GM18861 (cell line): ENCODE measurements at regions not wholly inside any gene's neighbourhood (a gene's known extent, or its start where the extent isn't known, plus 50 kb on each side); places are given as distances from the start of the nearest gene placed in this dataset.

Experiments used
- ATAC-seq: cut with Tn5 transposase; IDR thresholded peaks from one replicate; pipeline ENCODE4 v1.9.1; 2021; ENCODE audit not compliant: unreplicated experiment

DNA sequence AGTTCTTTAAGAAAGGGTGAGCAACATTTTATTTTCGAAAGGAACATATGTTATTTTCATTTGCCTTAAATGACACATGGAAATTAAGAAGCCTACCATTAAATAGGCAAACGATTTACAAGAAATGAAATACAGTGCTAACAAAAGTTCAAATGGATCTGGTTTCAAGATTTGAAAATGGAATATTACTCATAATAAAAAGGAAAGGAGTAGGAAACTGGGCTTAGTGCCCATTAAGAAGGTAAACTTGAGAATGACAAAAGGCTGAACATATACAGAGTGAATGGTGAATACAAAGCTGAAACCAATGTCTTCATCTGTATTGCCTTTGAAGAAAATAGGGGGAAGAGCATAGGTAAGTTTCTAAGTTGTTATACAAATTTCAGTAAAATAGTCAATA, 974.2 kb upstream of the C9orf72 start:
- ATAC-seq = no peak

DNA sequence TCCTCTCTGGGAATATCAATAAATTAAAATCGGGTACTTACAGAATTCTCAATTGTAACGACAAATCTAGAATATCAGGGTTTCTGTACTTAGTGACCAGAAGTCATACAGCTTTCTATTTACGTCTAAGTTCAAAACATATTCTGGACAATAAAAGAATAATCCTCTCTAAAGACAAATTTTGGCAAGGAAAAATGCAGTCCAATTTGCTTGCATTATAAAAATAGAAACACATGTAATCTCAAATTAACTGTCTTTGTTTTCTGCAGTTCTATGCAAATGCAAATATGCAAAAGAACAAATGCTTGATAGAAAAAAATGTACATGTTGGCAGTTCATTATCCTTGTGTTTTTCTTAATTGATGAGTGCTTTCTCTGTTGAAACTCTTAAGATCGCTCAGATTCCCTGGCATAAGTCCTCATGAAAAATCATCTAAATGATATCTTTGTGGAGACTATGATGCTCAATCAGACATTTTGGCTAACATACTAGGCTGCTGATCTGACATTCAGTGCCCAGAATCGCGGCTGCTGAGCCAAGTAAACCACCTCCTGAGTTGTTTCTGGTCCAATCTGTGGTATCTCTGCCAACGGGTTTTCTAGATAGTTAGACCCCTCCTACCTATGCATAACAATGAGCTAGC, 990.1 kb upstream of the C9orf72 start:
- ATAC-seq = no peak

DNA sequence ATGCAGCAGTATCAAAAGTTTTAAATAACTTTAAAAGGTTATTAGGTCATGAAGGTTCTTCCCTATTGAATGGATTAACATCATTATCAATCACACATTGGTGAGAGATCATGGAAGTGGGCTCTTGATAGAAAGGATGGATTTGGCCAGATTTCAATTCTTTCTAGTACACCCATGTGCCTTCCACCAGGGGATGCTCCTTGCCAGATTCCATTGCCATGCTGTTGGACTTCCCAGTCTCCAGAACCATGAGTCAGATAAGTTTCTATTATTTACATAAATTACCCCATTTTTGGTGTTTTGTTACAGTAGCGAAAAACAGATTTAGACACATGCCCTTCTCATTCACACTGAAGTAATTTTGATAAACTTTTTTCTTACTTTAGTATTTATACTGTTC, 1010.6 kb upstream of the C9orf72 start:
- no peak for ATAC-seq

DNA sequence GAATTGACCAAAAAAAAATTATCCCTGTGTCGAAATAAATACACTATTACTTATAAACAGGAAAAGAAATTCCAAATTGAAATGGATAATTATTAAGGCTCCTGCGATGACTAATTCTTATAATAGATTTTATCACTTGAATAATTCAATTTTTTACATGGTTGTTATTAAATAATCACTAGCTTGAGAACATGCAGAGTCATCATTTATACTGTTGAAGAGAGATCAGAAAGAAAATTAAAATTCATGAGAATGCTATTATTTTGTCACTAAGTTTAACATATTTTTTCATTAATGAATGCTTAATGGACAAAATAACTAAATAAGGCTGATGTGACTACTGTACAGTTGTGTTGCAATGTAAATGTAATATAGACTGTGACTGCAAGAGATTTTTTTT, 1011.3 kb upstream of the C9orf72 start:
- ATAC-seq = no peak

DNA sequence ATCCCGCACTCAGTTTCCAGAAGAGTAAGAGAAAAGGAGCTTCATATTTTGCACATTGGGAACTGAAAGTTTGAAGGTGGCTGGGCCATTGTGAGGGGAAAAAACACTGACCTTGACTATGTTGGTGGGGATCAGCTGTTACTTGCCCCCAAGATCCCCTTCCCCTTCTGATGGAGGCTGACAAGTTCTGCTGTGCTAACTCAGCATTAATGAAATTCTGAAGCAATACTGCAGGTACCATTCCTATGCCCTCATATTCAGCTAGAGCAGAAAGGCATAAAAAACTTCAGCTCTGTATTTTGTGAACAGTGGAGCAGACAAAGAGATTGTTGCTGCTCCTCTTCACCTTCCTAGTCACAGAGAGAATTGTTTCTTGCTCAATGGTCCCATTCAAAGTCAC, 1013.8 kb upstream of the C9orf72 start:
- ATAC-seq = no peak

DNA sequence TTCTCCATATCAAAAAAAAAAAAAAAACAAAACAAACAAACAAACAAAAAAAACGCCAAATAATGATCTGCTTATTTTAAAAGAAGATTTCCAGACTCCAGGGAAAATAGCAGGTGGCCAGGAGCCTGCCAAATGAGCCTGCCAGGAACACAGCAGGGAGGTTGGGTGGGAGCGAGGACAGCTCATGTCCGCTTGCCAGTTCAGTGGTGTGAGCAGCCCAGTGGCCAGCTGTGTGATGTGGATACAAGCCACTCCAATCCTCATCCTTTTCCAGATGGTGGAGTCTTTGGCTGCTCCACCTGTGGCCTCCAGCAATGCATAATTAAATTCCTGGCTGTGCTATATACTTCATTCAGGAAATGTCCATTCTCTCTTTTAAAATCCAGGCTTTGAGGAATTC, 1025.1 kb upstream of the C9orf72 start:
- no peak for ATAC-seq

DNA sequence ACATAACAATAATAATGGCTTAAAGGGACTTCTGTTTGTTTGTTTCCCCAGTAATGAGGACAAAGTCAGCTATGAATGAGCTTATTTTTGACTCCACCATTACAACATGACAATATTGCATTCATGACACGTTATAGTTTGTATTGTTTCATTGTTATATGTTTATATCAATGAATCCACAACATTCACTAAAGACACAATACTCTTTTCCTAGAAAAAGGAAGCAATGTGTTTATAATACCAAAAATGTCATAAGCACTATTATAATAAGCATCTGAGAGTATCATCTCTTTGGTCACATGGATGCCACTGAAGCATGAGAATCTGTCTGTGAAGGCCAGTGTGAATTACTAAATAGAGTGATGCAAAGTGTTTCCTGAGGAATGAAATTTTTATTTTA, 1026.9 kb upstream of the C9orf72 start:
- ATAC-seq = no peak

DNA sequence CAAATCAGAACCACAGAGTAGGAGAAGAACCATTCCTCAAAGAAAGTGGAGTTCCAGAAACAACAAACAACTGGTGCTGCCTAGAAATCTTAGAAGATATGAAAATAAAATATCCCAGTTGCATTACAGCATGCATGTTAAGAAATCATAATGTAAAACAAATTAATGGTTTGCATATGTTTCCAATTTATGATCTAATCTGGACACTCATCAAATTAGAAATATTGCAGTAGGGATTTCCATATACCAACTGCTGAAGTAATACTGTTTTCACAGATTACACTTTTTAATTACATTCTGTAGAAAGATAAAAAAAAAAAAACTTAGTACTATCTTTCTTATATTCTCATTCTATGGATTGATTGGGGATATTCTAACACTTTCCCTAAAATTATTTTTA, 1034.6 kb upstream of the C9orf72 start:
- ATAC-seq = no peak

DNA sequence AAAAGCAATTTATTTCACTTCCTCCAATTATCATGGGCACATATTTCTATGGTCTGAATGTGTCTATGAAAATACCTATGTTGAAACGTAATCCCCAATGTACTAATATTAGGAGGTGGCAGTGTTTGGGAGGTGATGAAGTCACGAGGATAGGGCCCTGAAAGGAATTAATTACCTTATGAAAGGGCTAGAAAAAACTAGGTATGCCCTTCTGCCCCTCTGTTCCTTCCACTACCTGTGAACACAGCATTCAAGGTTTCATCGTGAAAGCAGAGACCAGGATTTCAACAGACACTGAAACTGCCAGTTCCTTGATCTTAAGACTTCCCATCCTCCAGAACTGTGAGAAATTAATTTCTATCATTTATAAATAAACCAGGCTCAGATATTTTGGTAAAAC, 1037.1 kb upstream of the C9orf72 start:
- ATAC-seq = no peak

DNA sequence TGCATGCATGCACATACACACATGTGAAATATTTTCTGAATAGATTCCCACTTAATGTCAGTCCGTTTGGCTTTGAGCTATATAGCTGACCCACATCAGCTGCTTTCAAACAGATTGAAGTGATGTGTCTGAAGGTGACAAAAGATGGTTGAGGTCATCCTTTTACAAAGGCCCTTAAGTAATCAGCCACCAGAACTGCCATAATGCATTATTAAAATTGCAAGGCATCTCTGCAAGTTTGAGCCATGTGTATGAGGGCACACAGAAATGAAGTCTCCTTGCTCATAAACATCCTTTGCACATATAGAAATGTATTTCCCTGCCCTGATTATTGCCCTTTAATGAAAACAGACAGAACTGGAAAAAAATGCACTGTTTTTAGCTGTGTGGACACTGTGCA, 1043.0 kb upstream of the C9orf72 start:
- no peak for ATAC-seq

DNA sequence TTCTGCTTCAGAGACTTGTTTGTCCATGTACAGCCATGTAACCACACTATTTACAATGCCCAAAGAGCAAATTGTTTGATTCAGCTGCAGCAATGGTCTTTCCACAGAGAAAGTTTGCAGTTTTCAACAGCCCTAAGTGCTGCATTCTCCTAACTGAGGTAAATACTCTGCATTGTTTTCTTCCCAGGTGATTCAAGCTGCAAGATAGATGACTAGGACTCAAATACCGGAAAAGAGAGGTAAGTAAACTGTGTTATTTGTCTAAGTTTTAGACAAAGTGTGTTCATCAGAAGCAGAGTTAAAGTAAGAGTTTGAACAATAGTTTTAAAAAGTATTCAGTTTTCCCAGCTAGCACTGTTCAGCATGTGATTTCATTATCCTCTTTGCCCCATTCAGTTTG, 1046.7 kb upstream of the C9orf72 start:
- ATAC-seq = no peak

DNA sequence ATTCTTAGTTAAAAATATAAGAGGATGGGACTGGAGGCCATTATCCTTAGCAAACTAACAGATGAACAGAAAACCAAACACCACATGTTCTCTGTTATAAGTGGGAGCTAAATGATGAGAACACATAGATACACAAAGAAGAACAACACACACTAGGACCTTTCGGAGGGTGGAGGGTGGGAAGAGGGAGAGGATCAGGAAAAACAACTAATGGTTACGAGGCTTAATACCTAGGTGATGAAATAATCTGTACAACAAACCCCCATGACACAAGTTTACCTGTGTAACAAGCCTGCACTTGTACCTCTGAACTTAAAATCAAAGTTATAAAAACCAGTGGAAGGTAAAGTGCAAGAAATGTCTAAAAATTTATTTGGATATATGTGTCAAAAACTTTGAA, 1047.4 kb upstream of the C9orf72 start:
- ATAC-seq = no peak

DNA sequence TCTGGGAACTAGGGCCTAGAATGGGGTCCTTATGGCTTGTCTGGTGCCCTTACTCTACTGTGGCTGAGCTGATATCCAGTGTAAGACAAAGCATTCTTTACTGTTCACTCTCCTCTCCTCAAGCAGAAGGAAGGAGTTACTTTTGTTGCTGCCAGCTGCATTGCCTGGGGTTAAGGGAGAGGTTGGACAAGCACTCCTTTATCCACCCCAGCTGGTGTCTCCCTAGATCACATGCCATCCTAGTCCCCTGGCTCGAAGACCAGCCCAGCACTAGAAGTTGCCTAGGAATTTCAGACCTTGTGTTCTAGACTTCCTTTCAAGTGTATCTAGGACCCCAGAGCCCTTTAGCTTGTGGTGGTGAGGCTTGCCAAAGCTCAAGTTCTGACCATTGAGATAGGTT, 1051.5 kb upstream of the C9orf72 start:
- ATAC-seq = no peak

DNA sequence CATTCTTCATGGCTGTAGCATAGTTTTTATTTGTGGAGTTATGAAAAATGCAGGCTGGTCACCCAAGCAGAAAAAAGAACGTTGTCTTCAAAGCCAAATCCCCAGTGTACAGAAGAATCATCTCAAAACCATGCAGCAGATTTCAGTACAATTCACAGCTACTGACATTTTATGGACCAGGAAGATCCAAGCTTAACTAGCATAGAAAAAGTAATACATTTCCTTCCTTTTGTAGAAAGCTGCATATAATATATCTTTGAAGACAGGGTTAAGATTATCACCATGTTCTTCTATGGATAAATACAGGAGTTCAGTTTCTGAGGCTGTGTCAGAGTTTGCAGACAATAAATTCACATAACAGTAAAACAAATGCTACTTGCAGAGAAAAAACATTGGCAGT, 1054.8 kb upstream of the C9orf72 start:
- no peak for ATAC-seq

DNA sequence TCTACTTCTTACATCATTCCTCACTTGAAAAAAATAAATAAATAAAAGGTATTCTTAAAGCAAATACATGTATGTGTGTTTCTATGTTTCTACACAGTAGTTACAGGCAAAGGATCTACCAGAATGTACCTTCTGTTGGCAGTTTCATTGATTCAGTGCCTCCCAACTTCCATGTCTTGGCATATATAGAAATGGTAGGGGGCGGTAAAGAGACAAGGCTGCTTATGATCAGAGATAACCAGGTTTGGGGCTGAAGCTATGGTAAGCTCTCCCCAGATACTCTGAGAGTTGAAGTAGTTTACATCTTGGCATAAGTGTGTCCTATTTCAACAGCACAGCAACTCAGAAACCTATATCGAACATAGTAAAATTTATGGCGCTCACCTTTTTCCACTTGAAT, 1075.4 kb upstream of the C9orf72 start:
- ATAC-seq = no peak

DNA sequence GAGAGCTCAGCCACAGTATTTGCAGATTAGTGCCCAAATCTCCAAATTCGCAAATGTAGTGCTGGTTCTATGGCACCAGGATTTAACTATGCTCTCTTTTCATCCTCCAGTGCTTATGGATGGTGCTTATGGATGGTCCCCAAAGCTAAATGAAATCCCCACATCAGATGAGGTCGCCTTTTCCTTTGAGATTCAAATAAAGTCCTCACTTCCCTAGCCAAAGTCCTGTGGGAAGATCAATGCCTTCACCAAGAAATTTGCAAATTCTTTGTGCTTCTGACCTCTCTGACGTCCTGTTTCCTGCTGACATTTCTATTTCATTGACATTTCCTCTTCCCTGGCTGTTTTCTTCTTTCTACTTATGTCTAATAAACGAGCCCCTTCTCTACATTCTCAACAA, 1077.0 kb upstream of the C9orf72 start:
- no peak for ATAC-seq

DNA sequence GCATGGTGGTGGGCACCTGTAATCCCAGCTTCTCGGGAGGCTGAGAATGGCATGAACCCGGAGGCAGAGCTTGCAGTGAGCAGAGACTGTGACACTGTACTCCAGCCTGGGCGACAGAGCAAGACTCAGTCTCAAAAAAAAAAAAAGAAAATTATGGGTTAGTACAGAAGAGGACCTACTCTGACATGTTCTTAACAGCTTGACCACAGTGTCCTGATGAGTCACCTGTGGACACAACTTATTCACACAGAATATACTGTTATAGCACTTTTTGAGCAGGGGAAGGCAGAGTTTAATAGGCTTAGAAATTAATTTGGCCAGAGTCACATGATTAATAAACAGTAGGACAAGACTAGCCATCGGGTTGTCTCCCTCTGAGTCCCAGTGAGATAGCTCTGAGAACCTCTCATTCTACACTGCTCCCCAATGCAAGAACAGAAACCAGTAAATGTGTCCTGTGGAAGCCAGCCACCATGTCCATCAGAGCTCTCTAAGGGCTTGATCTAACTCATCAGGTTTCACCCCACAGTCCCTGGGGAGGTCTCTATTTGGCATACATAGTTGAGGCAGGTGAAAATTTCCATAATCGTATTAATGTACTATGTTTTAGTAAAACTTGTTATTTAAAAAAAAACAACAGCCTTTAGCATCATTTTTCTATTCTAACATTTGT, 1077.9 kb upstream of the C9orf72 start:
- ATAC-seq = no peak

DNA sequence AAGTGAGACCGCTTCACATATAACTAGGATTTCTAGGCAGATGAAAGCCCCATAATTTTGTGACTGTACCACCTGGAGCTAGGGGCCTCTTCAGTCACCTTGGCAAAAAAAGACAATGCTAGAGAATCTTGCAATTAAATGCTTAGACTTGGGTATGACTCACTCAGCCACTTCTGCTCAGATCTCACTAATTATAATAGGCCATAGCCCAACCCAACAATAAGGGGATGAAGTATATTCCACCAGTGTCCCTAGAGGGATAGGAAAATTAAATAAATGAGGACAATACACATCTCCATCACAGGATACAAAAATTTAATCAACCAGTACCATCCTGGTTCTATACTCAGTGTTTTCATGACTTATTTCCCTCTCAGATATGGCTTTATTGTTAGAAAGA, 1079.9 kb upstream of the C9orf72 start:
- ATAC-seq = no peak

DNA sequence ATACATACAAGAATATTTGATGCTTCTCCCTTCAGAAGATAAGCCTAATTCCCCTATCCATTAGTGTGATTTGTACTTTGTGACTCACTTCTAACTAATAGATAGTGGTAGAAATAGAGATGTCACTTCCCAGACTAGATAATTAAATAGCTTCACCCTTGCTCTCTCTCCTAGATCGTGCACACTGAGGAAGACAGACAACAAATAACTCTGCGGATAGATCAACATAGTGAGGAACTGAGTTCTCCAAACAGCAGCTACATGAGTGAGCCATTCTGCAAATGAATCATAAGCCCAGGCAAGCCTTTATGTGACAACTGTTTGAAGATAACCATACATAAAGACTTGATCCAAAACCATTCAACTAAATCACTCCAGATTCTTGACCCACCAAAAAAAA, 1083.4 kb upstream of the C9orf72 start:
- ATAC-seq = no peak

DNA sequence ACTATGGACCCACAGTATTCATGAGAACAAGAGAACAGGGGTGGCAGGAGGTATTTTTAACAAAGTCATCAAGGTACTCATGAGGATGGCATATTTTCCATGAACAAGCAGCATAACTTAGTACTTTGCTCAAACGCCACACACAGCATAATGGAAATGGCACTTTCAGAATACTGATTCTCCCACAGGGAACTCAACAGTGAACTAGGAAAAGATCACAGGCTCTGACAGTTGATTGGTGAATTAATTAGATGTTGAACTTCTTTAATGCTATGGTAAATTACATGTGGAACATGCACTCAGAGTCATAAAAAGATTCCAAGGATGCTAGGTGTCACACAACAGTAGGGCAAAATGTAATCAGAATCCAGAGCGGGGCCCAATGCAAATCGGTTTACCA, 1088.6 kb upstream of the C9orf72 start:
- ATAC-seq = no peak

DNA sequence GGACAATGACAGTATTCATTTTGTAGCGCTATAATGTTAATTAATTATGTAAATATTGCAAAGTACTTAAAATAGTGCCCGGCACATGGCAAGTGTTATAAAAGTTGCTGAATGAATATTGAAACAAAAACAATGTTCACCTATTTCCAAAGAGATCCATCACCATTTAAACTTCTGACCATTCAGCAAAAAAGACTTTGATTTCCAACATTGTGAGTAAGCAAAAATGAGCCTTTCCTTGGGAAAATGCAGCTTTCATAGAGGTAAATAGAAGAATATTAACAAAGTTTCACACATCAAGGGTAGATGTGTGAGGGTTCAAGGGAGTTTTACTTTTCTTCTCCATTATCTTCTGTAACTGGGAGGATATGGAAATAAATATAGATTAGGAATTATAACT, 1089.4 kb upstream of the C9orf72 start:
- no peak for ATAC-seq

DNA sequence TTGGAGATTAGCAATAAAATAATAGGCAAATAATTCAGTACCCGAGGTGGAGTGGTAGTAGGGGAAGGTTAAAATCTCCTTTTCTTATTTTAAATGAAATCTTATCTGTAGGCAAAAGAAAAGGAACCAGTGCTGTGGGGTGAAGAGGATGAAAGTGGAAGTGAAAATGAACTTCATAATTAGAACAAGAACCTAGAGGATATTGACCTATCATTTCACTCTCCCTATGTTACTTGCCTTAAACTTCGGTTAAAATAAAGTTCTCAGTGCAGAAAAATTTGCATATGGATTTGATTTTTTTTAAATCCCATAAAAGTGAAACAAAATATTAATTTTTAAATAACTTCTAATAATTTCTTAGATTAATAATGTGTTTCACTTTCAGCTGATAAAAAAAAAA, 1094.9 kb upstream of the C9orf72 start:
- ATAC-seq = peak; percentile 77

DNA sequence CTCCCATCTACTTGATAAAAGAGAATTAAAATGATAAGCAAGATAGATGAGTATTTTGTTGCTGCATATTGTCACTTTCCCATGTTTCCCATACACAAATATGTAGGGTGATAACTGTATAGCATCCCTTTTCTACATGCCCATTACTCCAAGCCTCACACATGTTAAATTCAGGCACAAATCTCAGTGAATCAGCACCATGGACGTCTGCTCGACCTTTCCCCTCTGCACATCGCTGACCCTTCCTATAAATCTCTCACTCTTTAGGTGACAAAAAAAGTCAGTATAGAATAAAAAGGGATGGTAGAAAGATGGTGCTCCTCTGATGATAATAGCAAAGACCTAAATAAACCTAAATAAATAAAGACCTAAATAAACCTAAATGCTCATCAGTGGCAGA, 1097.7 kb upstream of the C9orf72 start:
- no peak for ATAC-seq
